IMR-90 (cell line): ENCODE measurements at regions not wholly inside any gene's neighbourhood (a gene's known extent, or its start where the extent isn't known, plus 50 kb on each side); places are given as distances from the start of the nearest gene placed in this dataset.

Experiments
- ATAC-seq: fragments of 200-7000 bp; cut with Tn5 transposase; 2 replicates; pipeline ENCODE4 v1.9.1; 2020; ENCODE audit warnings: low read depth, mild to moderate bottlenecking, moderate library complexity
- BruUV-seq: library from RNA; stranded (reverse); fragments of 400-500 nt; replicated peaks from 2 replicates; lab custom pipeline; 2021; lab: Mats Ljungman, UMichigan
- CTCF ChIA-PET: fragments of 300-600 bp; formaldehyde crosslinking; extraction: SDS; loops from one replicate; lab custom pipeline; 2021; ENCODE audit warnings: antibody characterized with exemption; lab: Yijun Ruan, JAX
- POLR2A ChIA-PET: fragments of 300-600 bp; sonication (Branson Sonifier 250); formaldehyde crosslinking; loops from one replicate; lab custom pipeline; 2022; ENCODE audit warnings: antibody characterized with exemption; ENCODE audit not compliant: unreplicated experiment; lab: Charles Lee
- DNase-seq: peaks from one replicate; pipeline ENCODE4 v3.0.0; 2013
- H2AFZ ChIP-seq: replicated peaks from 2 replicates; pipeline ENCODE3; 2013; ENCODE audit warnings: low read length, mild to moderate bottlenecking; ENCODE audit not compliant: poor library complexity
- H2AK5ac ChIP-seq: 2 replicates; pipeline ENCODE4 v1.6.1; 2013; ENCODE audit warnings: low read depth, low read length, inconsistent platforms
- H2AK9ac ChIP-seq: replicated peaks from 2 replicates; pipeline ENCODE3; 2013; ENCODE audit warnings: mild to moderate bottlenecking, low read depth, low read length, moderate library complexity; ENCODE audit not compliant: poor library complexity
- H2BK120ac ChIP-seq: 2 replicates; pipeline ENCODE4 v1.6.1; 2013; ENCODE audit warnings: low read depth, low read length, inconsistent platforms
- H2BK15ac ChIP-seq: 3 replicates; pipeline ENCODE4 v1.6.1; 2013; ENCODE audit warnings: low read depth, low read length, inconsistent platforms
- H2BK20ac ChIP-seq: 2 replicates; pipeline ENCODE4 v1.6.1; 2013; ENCODE audit warnings: low read depth, mild to moderate bottlenecking, inconsistent platforms, low read length, moderate library complexity
- H2BK5ac ChIP-seq: 2 replicates; pipeline ENCODE4 v1.6.1; 2013; ENCODE audit warnings: mild to moderate bottlenecking, low read depth, low read length, inconsistent platforms; ENCODE audit not compliant: poor library complexity, severe bottlenecking
- H3K14ac ChIP-seq: replicated peaks from 2 replicates; pipeline ENCODE4 v1.6.1; 2013; ENCODE audit warnings: low read depth, low read length, inconsistent platforms
- H3K18ac ChIP-seq: 2 replicates; pipeline ENCODE4 v1.6.1; 2013; ENCODE audit warnings: low read depth, low read length, control low read depth
- H3K23ac ChIP-seq: 2 replicates; pipeline ENCODE4 v1.6.1; 2013; ENCODE audit warnings: low read depth, low read length, inconsistent platforms
- H3K27ac ChIP-seq: 2 replicates; pipeline ENCODE4 v1.5.1; 2013; ENCODE audit warnings: mild to moderate bottlenecking, control low read depth, low read length; ENCODE audit not compliant: insufficient read depth
- H3K27me3 ChIP-seq: 2 replicates; pipeline ENCODE4 v1.6.1; 2013; ENCODE audit warnings: low read length; ENCODE audit not compliant: control insufficient read depth, insufficient read depth
- H3K36me3 ChIP-seq: 2 replicates; pipeline ENCODE4 v1.6.1; 2013; ENCODE audit warnings: low read length, mixed read lengths; ENCODE audit not compliant: control insufficient read depth, insufficient read depth
- H3K4ac ChIP-seq: 2 replicates; pipeline ENCODE4 v1.6.1; 2013; ENCODE audit warnings: low read depth, low read length, inconsistent platforms
- H3K4me1 ChIP-seq: 2 replicates; pipeline ENCODE4 v1.6.1; 2013; ENCODE audit warnings: low read length, mixed read lengths; ENCODE audit not compliant: control insufficient read depth, insufficient read depth
- H3K4me2 ChIP-seq: 2 replicates; pipeline ENCODE4 v1.6.1; 2013; ENCODE audit warnings: low read depth, mild to moderate bottlenecking, control low read depth, low read length, moderate library complexity
- H3K4me3 ChIP-seq: 2 replicates; pipeline ENCODE4 v1.5.1; 2013; ENCODE audit warnings: low read depth, mild to moderate bottlenecking, control low read depth, low read length, moderate library complexity; ENCODE audit not compliant: insufficient read depth
- H3K56ac ChIP-seq: 2 replicates; pipeline ENCODE4 v1.6.1; 2013; ENCODE audit warnings: low read length, inconsistent platforms; ENCODE audit not compliant: insufficient read depth; ENCODE audit errors: extremely low read depth
- H3K79me1 ChIP-seq, 2 experiments: 2 replicates each; pipeline ENCODE4 v1.6.1; 2013; ENCODE audit warnings: low read length in 2 of 2, inconsistent platforms in 1 of 2, low read depth in 1 of 2
- H3K9ac ChIP-seq: 2 replicates; pipeline ENCODE4 v1.6.1; 2013; ENCODE audit warnings: low read depth, low read length, control low read depth
- H3K9me1 ChIP-seq: 2 replicates; pipeline ENCODE4 v1.6.1; 2013; ENCODE audit warnings: low read length, inconsistent platforms; ENCODE audit not compliant: insufficient read depth
- H3K9me3 ChIP-seq: 2 replicates; pipeline ENCODE4 v1.6.1; 2013; ENCODE audit warnings: low read length; ENCODE audit not compliant: control insufficient read depth, insufficient read depth
- H4K20me1 ChIP-seq: 2 replicates; pipeline ENCODE4 v1.6.1; 2013; ENCODE audit warnings: low read length, inconsistent platforms; ENCODE audit not compliant: insufficient read depth
- H4K5ac ChIP-seq: 2 replicates; pipeline ENCODE4 v1.6.1; 2013; ENCODE audit warnings: mild to moderate bottlenecking, low read depth, low read length, control low read depth
- H4K8ac ChIP-seq, 2 experiments: 2 replicates each; pipeline ENCODE4 v1.6.1; 2013; ENCODE audit warnings: low read depth in 2 of 2, low read length in 2 of 2, control low read depth in 1 of 2, inconsistent platforms in 1 of 2
- H4K91ac ChIP-seq: 2 replicates; pipeline ENCODE4 v1.6.1; 2013; ENCODE audit warnings: low read depth, low read length, inconsistent platforms; ENCODE audit not compliant: insufficient read depth
- FOS ChIP-seq: fragments of 150-350 bp; IDR thresholded peaks from 2 replicates; pipeline ENCODE4 v1.6.1; 2016; ENCODE audit warnings: low read depth, low read length
- MXI1 ChIP-seq: IDR thresholded peaks from 2 replicates; pipeline ENCODE4 v1.6.1; 2012; ENCODE audit warnings: low read depth, mild to moderate bottlenecking, low read length, moderate library complexity, borderline replicate concordance
- POLR2A ChIP-seq: IDR thresholded peaks from 2 replicates; pipeline ENCODE4 v1.6.1; 2012; ENCODE audit warnings: mild to moderate bottlenecking, low read depth, low read length
- RFX5 ChIP-seq: IDR thresholded peaks from 2 replicates; pipeline ENCODE4 v1.8.0; 2012; ENCODE audit warnings: low read depth, mild to moderate bottlenecking, low read length, moderate library complexity
- WGBS, 2 experiments: methylation state at CpG; one replicate each; pipeline versions ENCODE4 v1.1.5 to v1.1.7; 2013; ENCODE audit warnings: missing lambda C conversion rate in 2 of 2; ENCODE audit not compliant: insufficient read length in 1 of 2; ENCODE audit errors: extremely low coverage in 2 of 2; 5-methylcytosine and 5-hydroxymethylcytosine counted together
- dilution Hi-C: fragments of 300-500 bp; cut with HindIII; formaldehyde crosslinking; loops from one replicate; pipeline ENCODE4 v1.14.3; 2018; ENCODE audit warnings: low sequenced_read_pairs; ENCODE audit not compliant: unreplicated experiment
- in situ Hi-C: fragments of 300-500 bp; cut with MboI; formaldehyde crosslinking; loops from 3 replicates; pipeline ENCODE4 v1.14.3; 2019; ENCODE audit warnings: low sequenced_read_pairs, inconsistent platforms, mixed read lengths
- intact Hi-C: fragments of 100-400 bp; cut with micrococcal nuclease; formaldehyde crosslinking; loops from 2 replicates; pipeline ENCODE4 v1.10.0; 2022
- TF ChIP-seq, protein P1 (sequence below): fragments of 150-350 bp; IDR thresholded peaks from 2 replicates; pipeline ENCODE4 v1.6.1; 2017; ENCODE audit warnings: mild to moderate bottlenecking, antibody characterized with exemption, low read length, low read depth

DNA sequence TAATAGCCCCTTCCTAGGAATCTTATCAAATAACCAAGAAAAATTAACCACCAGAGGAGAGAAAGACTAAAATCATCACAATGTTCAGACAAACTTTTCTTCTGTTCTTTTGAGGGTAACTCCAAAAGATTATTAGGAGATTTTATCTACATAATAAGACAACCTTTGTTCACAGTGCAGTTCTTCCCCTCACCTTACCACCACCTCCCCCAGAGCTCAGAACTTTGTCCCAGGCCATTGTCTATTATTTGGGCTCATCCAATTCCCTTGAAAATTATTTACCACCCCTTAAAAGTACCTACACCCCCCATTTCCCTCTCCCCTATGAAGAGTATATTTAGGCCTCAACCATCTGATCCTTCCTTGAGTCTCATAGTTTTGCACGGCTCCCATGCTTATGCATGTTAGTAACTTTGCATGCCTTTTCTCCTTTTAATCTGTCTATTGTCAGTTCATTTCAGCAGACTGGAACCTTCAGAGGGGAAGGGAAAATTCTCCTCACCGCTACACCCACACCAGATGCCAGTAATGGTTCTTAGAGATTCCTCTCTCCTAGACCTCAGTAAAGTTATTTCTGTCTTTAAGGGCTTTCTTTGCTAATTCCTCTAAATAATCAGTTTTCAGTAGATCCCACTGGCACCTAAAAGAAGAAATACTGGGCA is 234.9 kb downstream of the SKIDA1 start (continued):
- TF ChIP-seq, protein P1, sequence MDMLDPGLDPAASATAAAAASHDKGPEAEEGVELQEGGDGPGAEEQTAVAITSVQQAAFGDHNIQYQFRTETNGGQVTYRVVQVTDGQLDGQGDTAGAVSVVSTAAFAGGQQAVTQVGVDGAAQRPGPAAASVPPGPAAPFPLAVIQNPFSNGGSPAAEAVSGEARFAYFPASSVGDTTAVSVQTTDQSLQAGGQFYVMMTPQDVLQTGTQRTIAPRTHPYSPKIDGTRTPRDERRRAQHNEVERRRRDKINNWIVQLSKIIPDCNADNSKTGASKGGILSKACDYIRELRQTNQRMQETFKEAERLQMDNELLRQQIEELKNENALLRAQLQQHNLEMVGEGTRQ, result no peak
- no peak for TF ChIP-seq POLR2A
- no peak for TF ChIP-seq RFX5
- no peak for TF ChIP-seq FOS

DNA sequence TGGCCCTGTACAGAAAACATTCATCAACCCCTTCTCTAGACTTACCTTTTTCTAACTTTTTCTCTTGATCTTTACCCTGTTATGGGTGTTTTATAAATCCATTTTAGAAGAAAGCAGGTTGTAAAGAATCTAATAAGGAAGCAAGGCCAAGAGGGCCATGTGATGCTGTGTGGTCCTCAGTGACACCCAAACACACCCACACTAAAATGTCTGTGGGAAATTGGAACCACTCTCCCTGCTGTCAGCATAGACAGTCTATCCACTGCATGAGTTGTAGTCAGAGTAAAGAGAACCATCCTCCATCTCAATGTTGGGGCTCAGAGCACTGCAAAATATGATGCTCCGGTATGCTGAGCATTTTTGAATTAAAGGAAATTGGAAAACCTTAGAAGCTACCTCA is 235.5 kb downstream of the SKIDA1 start:
- Histone ChIP-seq H3K9me3 (no peaks in the 10 kb centered on the region), H4K8ac (no peak overlapping the region), H3K56ac (no peak overlapping the region), H2AK5ac (no peak overlapping the region), H2BK15ac (peak overlapping the region; percentile 68; the same call in 1 of the 3 replicates), H3K18ac (no peak overlapping the region), H3K14ac (no peak overlapping the region), H3K27ac (no peak overlapping the region), H4K5ac (no peak overlapping the region), H2BK120ac (no peak overlapping the region), H2AK9ac (no peak overlapping the region), H3K4me2 (no peak overlapping the region), H3K4me3 (no peak overlapping the region), H3K23ac (no peak overlapping the region), H4K91ac (no peak overlapping the region), H3K36me3 (no peaks in the 10 kb centered on the region), H4K20me1 (no peaks in the 10 kb centered on the region), H2BK20ac (0 out of 2 replicates have a peak overlapping the region, but pooled peaks have one; percentile 15), H3K79me1 (no peaks in the 10 kb centered on the region), H2BK5ac (no peak overlapping the region), H2AFZ (no peak overlapping the region), H3K9ac (no peak overlapping the region), H3K4ac (peak overlapping the region; percentile 62; the same call in 1 of the 2 replicates), H3K9me1 (no peaks in the 10 kb centered on the region), H3K27me3 (no peaks in the 10 kb centered on the region), H3K4me1 (peaks cover 5% of the 10 kb centered on the region; the same call in 1 of the 2 replicates)
- intact Hi-C loops (loop anchor here (5.0 kb wide), 1 partner anchor 442 kb away; no protein-coding TSS in a partner anchor), in situ Hi-C loops (loop anchor here (10.0 kb wide), 1 partner anchor 655 kb away; no protein-coding TSS in a partner anchor), dilution Hi-C loops (no loop called here)
- POLR2A ChIA-PET, result no interaction called here
- no peak for TF ChIP-seq MXI1
- TF ChIP-seq POLR2A, result no peak
- ATAC-seq, result no peak
- WGBS, 2 experiments, result no CpG with 5 or more reads among the region's 1 CpG
- DNase-seq, result no peak
- no TSS peak for BruUV-seq
- CTCF ChIA-PET, result interaction anchor here (0.8 kb wide), 1 partner anchor 206 kb away, joined by 4 read pairs; no protein-coding TSS in a partner anchor
